Upper lobe of right lung (tissue), 1 donor: ENCODE measurements at regions not wholly inside any gene's neighbourhood (a gene's known extent, or its start where the extent isn't known, plus 50 kb on each side); places are given as distances from the start of the nearest gene placed in this dataset.
A peak's percentile ranks its signal among the peaks of the same experiment; 100 is the strongest.

ENCODE experiments used
- ATAC-seq: fragments of 200-7000 bp; cut with Tn5 transposase; one replicate; pipeline ENCODE4 v1.9.1; 2020; ENCODE audit warnings: mild to moderate bottlenecking, moderate library complexity
- DNase-seq: peaks from one replicate; pipeline ENCODE4 v3.0.0-alpha.2; 2020
- H3K27ac ChIP-seq: fragments of 200-600 bp; one replicate; pipeline ENCODE4 v1.8.0; 2022
- H3K27me3 ChIP-seq: fragments of 200-600 bp; one replicate; pipeline ENCODE4 v1.8.0; 2022; ENCODE audit warnings: mild to moderate bottlenecking
- H3K36me3 ChIP-seq: fragments of 200-600 bp; one replicate; pipeline ENCODE4 v1.8.0; 2022
- H3K4me1 ChIP-seq: fragments of 200-600 bp; one replicate; pipeline ENCODE4 v1.8.0; 2022
- H3K4me3 ChIP-seq: fragments of 200-600 bp; one replicate; pipeline ENCODE4 v1.8.0; 2022; ENCODE audit warnings: mild to moderate bottlenecking
- H3K9me3 ChIP-seq: fragments of 200-600 bp; one replicate; pipeline ENCODE4 v1.8.0; 2022
- intact Hi-C: fragments of 100-400 bp; cut with DNase I; formaldehyde crosslinking; loops from one replicate; pipeline ENCODE4 v1.11.0; 2022
- TF ChIP-seq, protein P1 (sequence below): fragments of 200-600 bp; IDR thresholded peaks from one replicate; pipeline ENCODE4 v1.8.0; 2022; ENCODE audit warnings: antibody characterized with exemption
- donor health status: DM: no; HTN: yes; CAD: no; lungs with severe emphysema.

DNA sequence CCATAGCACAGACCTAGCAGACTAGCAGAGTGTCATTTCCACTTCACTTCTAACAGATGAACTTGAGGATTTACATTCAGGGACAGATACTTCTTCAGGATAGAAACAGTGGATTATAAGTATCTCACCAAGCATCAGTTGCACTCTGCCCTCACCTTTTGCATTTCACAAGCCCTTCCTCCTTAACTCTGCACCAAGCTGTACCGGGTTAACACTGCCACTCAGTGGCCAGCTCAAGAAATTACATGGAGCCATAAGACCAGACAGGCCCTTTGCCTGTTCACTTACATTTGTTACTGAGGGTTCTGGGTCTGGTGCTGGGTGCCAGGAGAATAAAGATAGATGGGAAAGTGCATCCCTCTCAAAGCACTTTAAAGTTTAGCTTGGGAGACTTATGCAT, 309.8 kb downstream of the SHANK2 start:
- H3K4me3 ChIP-seq = no peak overlapping the region
- H3K27me3 ChIP-seq = no peaks in the 10 kb centered on the region
- H3K36me3 ChIP-seq = no peaks in the 10 kb centered on the region
- ATAC-seq (no peak), DNase-seq (no peak)
- H3K27ac ChIP-seq = no peak overlapping the region
- no peaks in the 10 kb centered on the region for H3K4me1 ChIP-seq
- H3K9me3 ChIP-seq = peaks cover 9% of the 10 kb centered on the region
- intact Hi-C loops = no loop called here
- TF ChIP-seq, protein P1, sequence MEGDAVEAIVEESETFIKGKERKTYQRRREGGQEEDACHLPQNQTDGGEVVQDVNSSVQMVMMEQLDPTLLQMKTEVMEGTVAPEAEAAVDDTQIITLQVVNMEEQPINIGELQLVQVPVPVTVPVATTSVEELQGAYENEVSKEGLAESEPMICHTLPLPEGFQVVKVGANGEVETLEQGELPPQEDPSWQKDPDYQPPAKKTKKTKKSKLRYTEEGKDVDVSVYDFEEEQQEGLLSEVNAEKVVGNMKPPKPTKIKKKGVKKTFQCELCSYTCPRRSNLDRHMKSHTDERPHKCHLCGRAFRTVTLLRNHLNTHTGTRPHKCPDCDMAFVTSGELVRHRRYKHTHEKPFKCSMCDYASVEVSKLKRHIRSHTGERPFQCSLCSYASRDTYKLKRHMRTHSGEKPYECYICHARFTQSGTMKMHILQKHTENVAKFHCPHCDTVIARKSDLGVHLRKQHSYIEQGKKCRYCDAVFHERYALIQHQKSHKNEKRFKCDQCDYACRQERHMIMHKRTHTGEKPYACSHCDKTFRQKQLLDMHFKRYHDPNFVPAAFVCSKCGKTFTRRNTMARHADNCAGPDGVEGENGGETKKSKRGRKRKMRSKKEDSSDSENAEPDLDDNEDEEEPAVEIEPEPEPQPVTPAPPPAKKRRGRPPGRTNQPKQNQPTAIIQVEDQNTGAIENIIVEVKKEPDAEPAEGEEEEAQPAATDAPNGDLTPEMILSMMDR = peak; percentile 15

DNA sequence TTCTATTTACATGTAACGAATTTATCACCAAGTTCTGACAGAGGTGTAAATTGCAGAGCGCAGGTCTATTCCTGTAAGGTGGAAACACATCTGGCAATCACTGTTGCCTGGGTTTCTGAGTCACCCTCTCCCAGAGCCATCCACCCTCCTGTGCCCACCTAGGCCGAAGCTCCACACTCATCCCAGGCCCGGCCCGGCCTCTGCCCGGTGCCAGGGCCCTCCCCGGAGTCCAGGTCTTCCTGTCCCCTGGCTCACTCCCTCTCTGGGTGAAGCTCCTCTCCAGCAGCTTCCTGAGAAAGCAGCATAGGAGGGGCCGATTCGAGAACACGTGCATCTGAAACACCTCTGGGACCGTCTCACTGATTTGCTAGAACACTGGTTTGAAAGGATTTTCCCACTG, 308.2 kb downstream of the SHANK2 start:
- no peak for DNase-seq
- ATAC-seq = no peak
- no peaks in the 10 kb centered on the region for H3K36me3 ChIP-seq
- H3K4me3 ChIP-seq = no peak overlapping the region
- H3K4me1 ChIP-seq = no peaks in the 10 kb centered on the region
- TF ChIP-seq, protein P1 = no peak
- no peak overlapping the region for H3K27ac ChIP-seq
- no peaks in the 10 kb centered on the region for H3K27me3 ChIP-seq
- H3K9me3 ChIP-seq = peaks cover 9% of the 10 kb centered on the region
- intact Hi-C loops = no loop called here

DNA sequence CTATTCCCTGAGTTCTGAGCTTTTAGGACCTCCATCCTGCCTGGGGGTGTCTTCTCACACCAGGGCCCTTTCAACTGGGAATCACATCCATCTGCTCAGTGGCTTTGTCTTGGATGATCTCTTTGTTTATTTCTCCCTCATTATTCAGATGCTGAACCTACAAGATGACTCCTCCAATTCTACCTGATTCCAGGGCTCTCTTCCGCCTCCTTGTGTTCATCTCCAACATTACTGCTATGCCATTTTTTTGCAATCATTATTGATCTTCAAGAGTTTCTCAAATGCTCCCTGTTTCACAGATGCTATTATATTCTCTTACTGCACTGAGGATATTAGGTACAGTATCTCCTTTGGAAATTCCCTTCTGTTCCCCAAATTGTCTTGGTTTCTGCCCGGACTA, 307.7 kb downstream of the SHANK2 start:
- TF ChIP-seq, protein P1 = no peak
- Histone ChIP-seq H3K27ac (no peak overlapping the region), H3K4me1 (no peaks in the 10 kb centered on the region), H3K36me3 (no peaks in the 10 kb centered on the region), H3K27me3 (no peaks in the 10 kb centered on the region), H3K4me3 (no peak overlapping the region), H3K9me3 (peaks cover 9% of the 10 kb centered on the region)
- intact Hi-C loops = no loop called here
- ATAC-seq (no peak), DNase-seq (no peak)

DNA sequence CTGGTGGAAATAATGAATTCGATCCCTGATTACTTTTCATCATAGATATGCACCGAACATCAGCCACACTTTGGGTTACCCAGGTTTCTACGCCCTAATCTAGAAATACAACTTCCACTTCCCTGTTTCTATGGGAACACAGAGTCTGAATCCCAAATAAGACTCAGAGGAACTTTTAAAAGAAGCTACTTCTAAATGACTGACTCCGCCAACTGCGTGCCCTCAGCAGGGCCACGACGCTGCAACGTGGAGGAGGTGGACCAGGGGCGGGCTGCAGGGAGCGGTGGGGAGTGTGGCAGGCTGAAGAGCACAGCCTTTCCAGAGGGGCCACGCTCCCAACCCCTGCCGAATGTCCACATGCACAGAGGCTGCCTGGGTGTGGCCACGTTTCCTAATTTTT, 304.0 kb downstream of the SHANK2 start:
- H3K4me1 ChIP-seq = no peaks in the 10 kb centered on the region
- no peak overlapping the region for H3K27ac ChIP-seq
- no peaks in the 10 kb centered on the region for H3K27me3 ChIP-seq
- DNase-seq (no peak), ATAC-seq (no peak)
- intact Hi-C loops = no loop called here
- TF ChIP-seq, protein P1 = no peak
- no peaks in the 10 kb centered on the region for H3K36me3 ChIP-seq
- H3K4me3 ChIP-seq = no peak overlapping the region
- no peaks in the 10 kb centered on the region for H3K9me3 ChIP-seq

DNA sequence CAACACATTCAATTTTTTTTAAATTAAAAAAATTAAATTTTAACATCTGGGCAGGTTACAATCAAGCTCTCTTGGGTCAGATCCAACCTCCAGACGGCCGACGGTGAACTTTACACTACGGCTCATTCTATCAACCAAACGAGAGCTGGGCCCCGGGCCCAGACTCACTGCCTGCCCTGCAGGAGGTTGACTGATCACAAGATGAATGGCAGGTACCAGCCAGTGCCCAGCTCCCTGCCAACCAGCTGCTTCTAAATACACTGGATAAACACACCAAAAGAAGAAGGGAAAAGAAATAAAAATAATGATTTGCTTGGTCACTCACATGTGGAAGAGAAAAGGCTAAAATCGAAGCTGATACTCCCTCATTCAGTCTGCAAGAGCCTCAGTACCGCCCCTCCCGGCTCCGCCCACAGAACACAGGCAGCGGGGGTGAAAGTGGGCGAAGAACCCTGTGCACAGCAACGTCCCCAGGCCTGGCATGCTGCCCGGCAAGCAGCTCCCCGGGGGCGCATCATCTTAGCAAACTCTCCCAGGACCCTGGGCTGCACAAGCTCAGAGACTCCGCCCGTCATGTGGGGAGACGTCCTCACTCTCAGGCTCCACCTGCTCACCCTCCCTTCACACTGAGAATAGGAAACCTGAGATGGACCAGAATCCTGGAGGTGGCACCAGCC, 303.4 kb downstream of the SHANK2 start:
- no peak for DNase-seq
- no peak overlapping the region for H3K27ac ChIP-seq
- no peaks in the 10 kb centered on the region for H3K4me1 ChIP-seq
- no peak overlapping the region for H3K4me3 ChIP-seq
- H3K36me3 ChIP-seq = no peaks in the 10 kb centered on the region
- no peak for ATAC-seq
- no peaks in the 10 kb centered on the region for H3K27me3 ChIP-seq
- TF ChIP-seq, protein P1 = no peak
- H3K9me3 ChIP-seq = no peaks in the 10 kb centered on the region
- intact Hi-C loops = no loop called here
